Pancreas (tissue), 10 donors: ENCODE measurements at regions not wholly inside any gene's neighbourhood (a gene's known extent, or its start where the extent isn't known, plus 50 kb on each side); places are given as distances from the start of the nearest gene placed in this dataset.
A peak's percentile ranks its signal among the peaks of the same experiment; 100 is the strongest.

Source experiments
- ATAC-seq, 4 donors: fragments of 200-7000 bp; cut with Tn5 transposase; one replicate each; pipeline versions ENCODE4 v1.8.0 to v1.9.1; 2020; ENCODE audit warnings: mild to moderate bottlenecking in 4 of 4, moderate library complexity in 4 of 4
- DNase-seq, 6 donors: peaks; one replicate each; pipeline ENCODE4 v3.0.0-alpha.2; 2020
- FAIRE-seq: peaks from 2 replicates; lab custom pipeline; 2012; peaks lifted over from hg19 to GRCh38; lab: Jason Lieb, UNC
- H3K27ac ChIP-seq, 4 donors: fragments of 200-600 bp; sonication (generic); 1 replicate in 3 of 4; 2 replicates in 1 of 4; pipeline versions ENCODE4 v1.5.0 to v1.8.0; 2020
- H3K27me3 ChIP-seq, 4 donors: fragments of 200-600 bp; one replicate each; pipeline ENCODE4 v1.8.0; 2021
- H3K36me3 ChIP-seq, 3 donors: fragments of 200-600 bp; sonication (generic) in 1 of 3; one replicate each; pipeline versions ENCODE4 v1.5.0 to v1.8.0; 2020 to 2021
- H3K4me1 ChIP-seq, 3 donors: fragments of 200-600 bp; one replicate each; pipeline ENCODE4 v1.8.0; 2021
- H3K4me3 ChIP-seq, 4 donors: fragments of 200-600 bp; sonication (generic) in 2 of 4; one replicate each; pipeline versions ENCODE4 v1.5.0 to v1.8.0; 2020 to 2021
- H3K9me3 ChIP-seq, 4 donors: fragments of 200-600 bp; one replicate each; pipeline ENCODE4 v1.8.0; 2021
- WGBS, 2 donors: extraction: QIAGEN DNeasy Blood & Tissue Kit; methylation state at CpG; one replicate each; pipeline ENCODE4 v1.1.7; 2013; 5-methylcytosine and 5-hydroxymethylcytosine counted together
- intact Hi-C, 3 donors: fragments of 100-400 bp; cut with DNase I; formaldehyde crosslinking; loops; one replicate each; pipeline versions ENCODE4 v1.11.1 to v1.14.2; 2022
- TF ChIP-seq, protein P1 (sequence below), 4 donors: fragments of 200-600 bp; sonication (generic) in 3 of 4; IDR thresholded peaks; one replicate each; pipeline versions ENCODE4 v1.5.0 to v1.8.0; 2021; ENCODE audit warnings: antibody characterized with exemption in 4 of 4
- donor health status: healthy with polysubstance abuse.
- donor health status: DM: no; HTN: no; CAD: no; lungs with moderate emphysema.
- donor health status: DM: no; HTN: no; CAD: no.
- donor health status: control.
- donor health status: control.
- donor health status: Bipolar disorder and iron deficiency.
- donor health status: DM: yes; HTN: yes; CAD: no.
- donor health status: DM: no; HTN: no; CAD: no.
- donor health status: DM: no; HTN: no; CAD: no.
- donor health status: DM: yes; HTN: yes; CAD: no.

DNA sequence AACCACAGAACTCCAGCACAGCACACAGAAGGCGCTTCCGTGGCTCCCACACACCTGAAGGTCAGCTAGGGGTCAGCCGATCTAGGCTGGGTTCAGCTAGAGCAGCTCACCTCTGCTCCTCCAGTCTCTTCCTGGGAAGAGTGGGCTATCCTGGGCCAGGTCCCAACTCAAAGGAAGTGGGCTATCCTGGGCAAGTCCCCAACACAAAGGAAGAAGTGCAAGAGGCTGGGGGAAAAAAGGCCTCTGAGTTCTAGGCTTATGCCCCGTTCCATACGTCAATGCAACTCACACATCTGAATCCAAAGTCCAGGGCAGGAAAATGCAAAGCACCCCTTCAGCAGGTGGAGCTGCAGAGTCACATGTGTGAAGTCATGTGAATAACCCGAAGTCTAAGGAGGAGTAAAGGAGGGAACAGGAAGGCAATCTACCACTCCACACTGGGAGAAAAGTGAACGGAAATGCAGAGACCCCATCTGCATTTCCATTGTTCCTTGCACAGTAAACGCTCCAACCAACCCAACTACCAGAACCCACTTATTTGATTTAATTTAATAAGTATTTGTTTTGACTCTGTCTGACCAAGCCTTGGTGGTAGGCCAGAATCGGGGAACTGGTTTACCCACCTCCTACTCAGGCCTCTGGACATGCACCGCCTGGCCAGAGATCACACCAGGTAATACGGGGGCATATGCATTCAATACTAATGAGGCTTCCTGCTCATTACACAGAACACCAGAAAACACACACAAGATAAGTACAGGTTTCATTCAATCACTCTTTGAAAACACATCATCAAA, 95.5 kb upstream of the RNF32 start:
- Histone ChIP-seq H3K27me3 (no peaks in the 10 kb centered on the region), H3K36me3 (no peaks in the 10 kb centered on the region), H3K4me3 (no peak overlapping the region), H3K4me1 (no peaks in the 10 kb centered on the region), H3K9me3 (no peaks in the 10 kb centered on the region), H3K27ac (no peak overlapping the region)
- DNase-seq (no peak), FAIRE-seq (no peak), ATAC-seq (peak in 2 of 4 donors; percentile 26 to 36)
- intact Hi-C loops = no loop called here
- TF ChIP-seq, protein P1, sequence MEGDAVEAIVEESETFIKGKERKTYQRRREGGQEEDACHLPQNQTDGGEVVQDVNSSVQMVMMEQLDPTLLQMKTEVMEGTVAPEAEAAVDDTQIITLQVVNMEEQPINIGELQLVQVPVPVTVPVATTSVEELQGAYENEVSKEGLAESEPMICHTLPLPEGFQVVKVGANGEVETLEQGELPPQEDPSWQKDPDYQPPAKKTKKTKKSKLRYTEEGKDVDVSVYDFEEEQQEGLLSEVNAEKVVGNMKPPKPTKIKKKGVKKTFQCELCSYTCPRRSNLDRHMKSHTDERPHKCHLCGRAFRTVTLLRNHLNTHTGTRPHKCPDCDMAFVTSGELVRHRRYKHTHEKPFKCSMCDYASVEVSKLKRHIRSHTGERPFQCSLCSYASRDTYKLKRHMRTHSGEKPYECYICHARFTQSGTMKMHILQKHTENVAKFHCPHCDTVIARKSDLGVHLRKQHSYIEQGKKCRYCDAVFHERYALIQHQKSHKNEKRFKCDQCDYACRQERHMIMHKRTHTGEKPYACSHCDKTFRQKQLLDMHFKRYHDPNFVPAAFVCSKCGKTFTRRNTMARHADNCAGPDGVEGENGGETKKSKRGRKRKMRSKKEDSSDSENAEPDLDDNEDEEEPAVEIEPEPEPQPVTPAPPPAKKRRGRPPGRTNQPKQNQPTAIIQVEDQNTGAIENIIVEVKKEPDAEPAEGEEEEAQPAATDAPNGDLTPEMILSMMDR (IDR thresholded peaks at IDR 0.05) = no peak
- 79 to 85% methylated on average over 11 of the region's 11 CpGs for WGBS, 2 donors

DNA sequence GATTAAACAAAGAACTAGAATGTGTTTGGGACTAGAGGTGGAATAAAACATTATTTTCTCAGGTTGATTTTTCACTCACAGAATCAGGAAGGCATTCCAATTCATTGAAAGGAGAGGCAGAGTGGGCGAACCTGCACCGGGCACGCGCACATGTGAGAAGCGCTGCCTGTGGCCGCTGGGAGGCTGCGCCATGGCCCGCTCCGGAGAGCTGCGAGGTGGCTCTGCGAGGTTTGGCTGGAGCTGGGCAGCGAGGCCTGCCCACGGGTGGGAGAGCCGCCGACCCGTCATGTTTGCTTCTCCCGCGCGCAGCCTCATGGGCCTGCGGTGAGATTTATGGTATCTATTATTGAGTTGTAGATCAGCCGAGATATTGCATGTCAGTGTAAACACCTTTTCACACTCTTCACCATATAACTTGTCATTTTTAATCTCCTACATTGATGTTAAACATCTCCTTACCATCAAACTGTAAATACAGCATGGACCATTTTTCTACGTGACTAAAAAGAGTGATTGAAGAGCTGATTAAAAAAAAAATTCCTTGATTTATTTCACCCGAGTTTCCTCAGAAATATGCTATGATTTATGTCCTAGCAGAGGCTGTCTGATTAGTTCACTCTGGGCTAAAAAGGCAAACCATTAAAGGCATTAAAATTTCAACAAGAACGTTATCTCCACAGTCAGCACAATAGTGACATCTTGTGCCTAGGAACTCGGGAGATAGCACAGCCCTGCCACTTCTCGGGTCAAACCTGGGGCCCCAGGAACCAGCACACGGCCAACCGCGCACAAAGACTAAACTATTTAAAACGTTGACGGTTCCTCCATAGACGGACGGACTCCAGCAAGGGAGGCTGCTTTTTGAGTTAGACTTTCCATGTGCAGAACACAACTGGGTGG, 96.6 kb upstream of the RNF32 start:
- Histone ChIP-seq H3K4me3 (no peak overlapping the region), H3K27ac (no peak overlapping the region), H3K9me3 (no peaks in the 10 kb centered on the region), H3K27me3 (no peaks in the 10 kb centered on the region), H3K36me3 (no peaks in the 10 kb centered on the region), H3K4me1 (no peaks in the 10 kb centered on the region)
- ATAC-seq = no peak
- no peak for FAIRE-seq
- 85 to 89% methylated on average over 33 of the region's 33 CpGs for WGBS, 2 donors
- intact Hi-C loops = no loop called here
- TF ChIP-seq, protein P1 (IDR thresholded peaks at IDR 0.05) = no peak
- DNase-seq = no peak

DNA sequence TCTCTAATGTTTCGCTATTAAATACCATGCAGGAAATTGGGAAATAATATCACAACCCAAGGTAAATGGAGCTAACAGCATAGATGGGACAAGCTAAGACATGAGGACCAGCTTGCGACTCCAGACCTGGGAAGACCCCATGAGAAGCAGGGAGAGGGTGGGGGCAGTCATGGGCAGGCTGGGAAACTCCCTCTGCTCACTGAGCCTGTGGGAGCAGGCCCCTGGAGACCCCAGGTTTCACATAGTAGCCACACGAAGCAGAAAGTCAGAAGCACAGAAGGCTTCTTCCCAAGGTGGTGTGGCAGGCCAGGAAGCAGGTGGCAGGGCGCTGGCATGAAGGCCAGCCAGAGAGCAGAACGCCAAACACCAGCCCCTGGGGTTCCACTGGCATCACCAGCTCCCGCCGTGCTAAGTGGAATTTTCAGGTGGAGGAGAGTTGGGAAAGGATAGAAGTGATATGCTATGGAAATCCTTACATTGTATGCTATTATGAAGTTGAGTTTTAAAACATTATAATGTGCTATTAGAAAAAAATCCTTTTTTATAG, 99.9 kb upstream of the RNF32 start:
- FAIRE-seq = no peak

DNA sequence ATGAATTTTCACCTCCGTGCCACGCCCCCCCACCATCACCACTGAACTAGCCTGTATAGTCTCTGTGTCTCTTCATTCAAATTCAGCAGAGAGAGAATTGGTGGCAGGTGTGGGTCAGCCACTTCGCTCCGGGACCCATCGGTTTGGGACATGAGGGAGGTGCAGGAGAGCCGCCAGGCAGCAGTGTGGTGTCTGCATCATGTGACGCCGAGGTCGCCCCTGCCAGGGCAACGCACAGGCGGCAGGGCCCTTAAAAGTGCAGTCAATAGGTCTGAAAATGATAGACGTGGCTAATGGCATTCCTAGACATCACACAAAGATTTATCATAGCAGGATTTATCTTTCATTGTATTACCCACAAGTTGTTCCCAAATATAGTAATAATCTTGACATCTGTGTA, 100.6 kb upstream of the RNF32 start:
- Histone ChIP-seq H3K27me3 (no peaks in the 10 kb centered on the region), H3K36me3 (no peaks in the 10 kb centered on the region), H3K9me3 (no peaks in the 10 kb centered on the region), H3K27ac (no peak overlapping the region), H3K4me3 (no peak overlapping the region), H3K4me1 (no peaks in the 10 kb centered on the region)
- TF ChIP-seq, protein P1 (IDR thresholded peaks at IDR 0.05) = no peak
- whole genome bisulfite sequencing, 2 donors = 78 to 85% methylated on average over 12 of the region's 12 CpGs
- intact Hi-C loops = no loop called here
- FAIRE-seq (no peak), DNase-seq (no peak), ATAC-seq (no peak)

More for the DNA sequence above, 99.9 kb upstream of the RNF32 start:
- H3K4me3 ChIP-seq = no peak overlapping the region
- no peak for ATAC-seq
- no peak for DNase-seq
- H3K9me3 ChIP-seq = no peaks in the 10 kb centered on the region
- H3K27me3 ChIP-seq = no peaks in the 10 kb centered on the region
- TF ChIP-seq, protein P1 (IDR thresholded peaks at IDR 0.05) = no peak
- no peaks in the 10 kb centered on the region for H3K36me3 ChIP-seq
- H3K4me1 ChIP-seq = no peaks in the 10 kb centered on the region
- 84 to 93% methylated on average over 7 of the region's 7 CpGs for WGBS, 2 donors
- no peak overlapping the region for H3K27ac ChIP-seq
- intact Hi-C loops = no loop called here
